ENCODE measurements at regions not wholly inside any gene's neighbourhood (a gene's known extent, or its start where the extent isn't known, plus 50 kb on each side); places are given as distances from the start of the nearest gene placed in this dataset.

- no peak for DNase-seq (ENCODE audit: low read depth)
Measured at GRCh38 chr6:155994086-155994485, 538.4 kb upstream of the NOX3 start.

- DNase-seq (ENCODE audit: low read depth), result no peak
Measured at GRCh38 chr6:155993240-155993639, 537.6 kb upstream of the NOX3 start.

- no peak for DNase-seq (ENCODE audit: low read depth)
Measured at GRCh38 chr6:155985660-155986138, 530.1 kb upstream of the NOX3 start.

GRCh38 chr6:155980768-155981079 lies 525.1 kb upstream of the NOX3 start:
- no peak for DNase-seq (ENCODE audit: low read depth)

GRCh38 chr6:155980014-155980767 lies 524.6 kb upstream of the NOX3 start:
- DNase-seq (ENCODE audit: low read depth), result no peak

GRCh38 chr6:155975506-155975905 lies 519.9 kb upstream of the NOX3 start:
- DNase-seq (ENCODE audit: low read depth), result no peak

GRCh38 chr6:155974811-155975323 lies 519.2 kb upstream of the NOX3 start:
- no peak for DNase-seq (ENCODE audit: low read depth)

GRCh38 chr6:155974359-155974758 lies 518.7 kb upstream of the NOX3 start:
- no peak for DNase-seq (ENCODE audit: low read depth)

GRCh38 chr6:155970876-155971708 lies 515.5 kb upstream of the NOX3 start:
- DNase-seq (ENCODE audit: low read depth), result no peak

- no peak for DNase-seq (ENCODE audit: low read depth)
Measured at GRCh38 chr6:155970472-155970871, 514.8 kb upstream of the NOX3 start.

GRCh38 chr6:155968921-155969320 lies 513.3 kb upstream of the NOX3 start:
- DNase-seq (ENCODE audit: low read depth), result no peak

- no peak for DNase-seq (ENCODE audit: low read depth)
Measured at GRCh38 chr6:155967322-155967721, 511.7 kb upstream of the NOX3 start.

- DNase-seq (ENCODE audit: low read depth), result no peak
Measured at GRCh38 chr6:155964544-155964943, 508.9 kb upstream of the NOX3 start.

GRCh38 chr6:155962276-155962675 lies 506.6 kb upstream of the NOX3 start:
- DNase-seq (ENCODE audit: low read depth), result no peak

GRCh38 chr6:155959898-155960495 lies 504.4 kb upstream of the NOX3 start:
- no peak for DNase-seq (ENCODE audit: low read depth)

GRCh38 chr6:155958550-155958949 lies 502.9 kb upstream of the NOX3 start:
- no peak for DNase-seq (ENCODE audit: low read depth)

- DNase-seq (ENCODE audit: low read depth), result no peak
Measured at GRCh38 chr6:155955038-155955437, 499.4 kb upstream of the NOX3 start.

GRCh38 chr6:155954149-155954548 lies 498.5 kb upstream of the NOX3 start:
- DNase-seq (ENCODE audit: low read depth), result no peak

- no peak for DNase-seq (ENCODE audit: low read depth)
Measured at GRCh38 chr6:155949256-155949655, 493.6 kb upstream of the NOX3 start.

GRCh38 chr6:155946860-155947259 lies 491.2 kb upstream of the NOX3 start:
- no peak for DNase-seq (ENCODE audit: low read depth)

- DNase-seq (ENCODE audit: low read depth), result no peak
Measured at GRCh38 chr6:155943635-155944034, 488.0 kb upstream of the NOX3 start.

GRCh38 chr6:155939253-155939652 lies 483.6 kb upstream of the NOX3 start:
- no peak for DNase-seq (ENCODE audit: low read depth)

GRCh38 chr6:155936551-155936950 lies 480.9 kb upstream of the NOX3 start:
- no peak for DNase-seq (ENCODE audit: low read depth)
